Cardiac fibroblast (primary cell): ENCODE measurements at regions not wholly inside any gene's neighbourhood (a gene's known extent, or its start where the extent isn't known, plus 50 kb on each side); places are given as distances from the start of the nearest gene placed in this dataset.

ENCODE experiments used
- DNase-seq, 2 donors: peaks; one replicate each; pipeline versions ENCODE4 v3.0.0 to v3.0.0-alpha.2; 2010; ENCODE audit warnings: low read depth in 2 of 2
- H3K4me3 ChIP-seq, 2 donors: replicated peaks in 1 of 2; 1 replicate in 1 of 2; 2 replicates in 1 of 2; pipeline ENCODE4 v1.5.1; 2011; ENCODE audit warnings: low read depth in 2 of 2, low read length in 2 of 2, mild to moderate bottlenecking in 2 of 2, moderate library complexity in 1 of 2
- CTCF ChIP-seq: IDR thresholded peaks from one replicate; pipeline ENCODE4 v1.5.1; 2011; ENCODE audit warnings: low read depth, mild to moderate bottlenecking, low read length, inconsistent platforms

GRCh38 chr1:229792012-229792975 lies 166.2 kb downstream of the URB2 start:
- TF ChIP-seq CTCF: no peak
- no peak for DNase-seq
- H3K4me3 ChIP-seq: no peak overlapping the region

- no peak for TF ChIP-seq CTCF
- H3K4me3 ChIP-seq: no peak overlapping the region
- DNase-seq: no peak
Observed at GRCh38 chr1:229793488-229793887, 167.4 kb downstream of the URB2 start.

GRCh38 chr1:229798558-229798957 lies 172.5 kb downstream of the URB2 start:
- no peak for TF ChIP-seq CTCF
- DNase-seq: no peak
- H3K4me3 ChIP-seq: no peak overlapping the region

- H3K4me3 ChIP-seq: no peak overlapping the region
- no peak for TF ChIP-seq CTCF
- DNase-seq: no peak
Observed at GRCh38 chr1:229803626-229804217, 177.7 kb downstream of the URB2 start.

- no peak for DNase-seq
- TF ChIP-seq CTCF: no peak
- H3K4me3 ChIP-seq: no peak overlapping the region
Observed at GRCh38 chr1:229808272-229808671, 182.2 kb downstream of the URB2 start.

GRCh38 chr1:229810140-229810539 lies 184.1 kb downstream of the URB2 start:
- TF ChIP-seq CTCF: no peak
- no peak for DNase-seq
- H3K4me3 ChIP-seq: no peak overlapping the region
